HG02973 (cell line): ENCODE measurements at regions not wholly inside any gene's neighbourhood (a gene's known extent, or its start where the extent isn't known, plus 50 kb on each side); places are given as distances from the start of the nearest gene placed in this dataset.

ENCODE experiments used
- ATAC-seq: cut with Tn5 transposase; IDR thresholded peaks from one replicate; pipeline ENCODE4 v1.9.1; 2021; ENCODE audit warnings: moderate library complexity; ENCODE audit not compliant: unreplicated experiment

- peak; percentile 71 for ATAC-seq
Observed at GRCh38 chr2:181374781-181375675, 82.2 kb upstream of the ITGA4 start.

- ATAC-seq, result no peak
Observed at GRCh38 chr2:181376442-181376841, 80.7 kb upstream of the ITGA4 start.

GRCh38 chr2:181376999-181377398 lies 80.2 kb upstream of the ITGA4 start:
- ATAC-seq, result no peak

- ATAC-seq, result no peak
Observed at GRCh38 chr2:181378491-181378890, 78.7 kb upstream of the ITGA4 start.

- ATAC-seq, result no peak
Observed at GRCh38 chr2:181380581-181380980, 76.6 kb upstream of the ITGA4 start.

- no peak for ATAC-seq
Observed at GRCh38 chr2:181384923-181385322, 72.3 kb upstream of the ITGA4 start.

- ATAC-seq, result no peak
Observed at GRCh38 chr2:181389524-181389923, 67.7 kb upstream of the ITGA4 start.

- ATAC-seq, result peak; percentile 69
Observed at GRCh38 chr2:181393472-181393871, 63.7 kb upstream of the ITGA4 start.

GRCh38 chr2:181394741-181395437 lies 62.3 kb upstream of the ITGA4 start:
- ATAC-seq, result no peak

- no peak for ATAC-seq
Observed at GRCh38 chr2:181395851-181396250, 61.3 kb upstream of the ITGA4 start.

GRCh38 chr2:181396256-181397123 lies 60.7 kb upstream of the ITGA4 start:
- no peak for ATAC-seq

GRCh38 chr2:181397331-181397730 lies 59.9 kb upstream of the ITGA4 start:
- ATAC-seq, result no peak

GRCh38 chr2:181398000-181398399 lies 59.2 kb upstream of the ITGA4 start:
- no peak for ATAC-seq

GRCh38 chr2:181399027-181399426 lies 58.2 kb upstream of the ITGA4 start:
- no peak for ATAC-seq

- ATAC-seq, result no peak
Observed at GRCh38 chr2:181404472-181404871, 52.7 kb upstream of the ITGA4 start.

GRCh38 chr2:181407171-181407570 lies 50.0 kb upstream of the ITGA4 start:
- no peak for ATAC-seq
